Endodermal cell (in vitro differentiated cells): ENCODE measurements at regions not wholly inside any gene's neighbourhood (a gene's known extent, or its start where the extent isn't known, plus 50 kb on each side); places are given as distances from the start of the nearest gene placed in this dataset.

Experiments
- DNase-seq: peaks from one replicate; pipeline ENCODE4 v3.0.0-alpha.2; 2017
- H3K27ac ChIP-seq: 2 replicates; pipeline ENCODE4 v1.5.1; 2013; ENCODE audit warnings: mild to moderate bottlenecking, low read depth, low read length, moderate library complexity
- H3K27me3 ChIP-seq: 2 replicates; pipeline ENCODE4 v1.6.1; 2013; ENCODE audit warnings: mild to moderate bottlenecking, low read length, moderate library complexity; ENCODE audit not compliant: insufficient read depth, control insufficient read depth, poor library complexity, severe bottlenecking
- H3K36me3 ChIP-seq: 2 replicates; pipeline ENCODE4 v1.7.0; 2013; ENCODE audit warnings: mild to moderate bottlenecking, low read length, moderate library complexity; ENCODE audit not compliant: control insufficient read depth, insufficient read depth
- H3K4me1 ChIP-seq: one replicate; pipeline ENCODE4 v1.7.0; 2013; ENCODE audit warnings: low read length; ENCODE audit not compliant: control insufficient read depth, insufficient read depth
- H3K4me3 ChIP-seq: 2 replicates; pipeline ENCODE4 v1.5.1; 2013; ENCODE audit warnings: mild to moderate bottlenecking, low read length, moderate library complexity
- H3K9ac ChIP-seq: 2 replicates; pipeline ENCODE4 v1.6.1; 2013; ENCODE audit warnings: mild to moderate bottlenecking, low read length, moderate library complexity; ENCODE audit not compliant: poor library complexity, severe bottlenecking; ENCODE audit errors: extremely low read depth
- H3K9me3 ChIP-seq: 2 replicates; pipeline ENCODE4 v1.6.1; 2013; ENCODE audit warnings: mild to moderate bottlenecking, low read length, moderate library complexity; ENCODE audit not compliant: control insufficient read depth
- H3K27ac Mint-ChIP-seq: 2 replicates; pipeline ENCODE4 v1.8.0; 2020; ENCODE audit warnings: mixed read lengths
- H3K27me3 Mint-ChIP-seq: 2 replicates; pipeline ENCODE4 v1.8.0; 2021; ENCODE audit warnings: mild to moderate bottlenecking, mixed read lengths; ENCODE audit not compliant: insufficient read depth
- H3K36me3 Mint-ChIP-seq: 2 replicates; pipeline ENCODE4 v1.8.0; 2020; ENCODE audit warnings: low read depth, mixed read lengths
- H3K4me1 Mint-ChIP-seq: 2 replicates; pipeline ENCODE4 v1.8.0; 2020; ENCODE audit warnings: mixed read lengths
- H3K4me3 Mint-ChIP-seq: 2 replicates; pipeline ENCODE4 v1.8.0; 2020; ENCODE audit warnings: mild to moderate bottlenecking, moderate library complexity, mixed read lengths
- H3K9me3 Mint-ChIP-seq: 2 replicates; pipeline ENCODE4 v1.8.0; 2020; ENCODE audit warnings: mild to moderate bottlenecking, mixed read lengths
- whole genome bisulfite sequencing, 2 experiments: methylation state at CpG; one replicate each; pipeline versions ENCODE4 v1.1.5 to v1.1.7; 2013; ENCODE audit warnings: missing lambda C conversion rate in 2 of 2, mixed read lengths in 1 of 2; ENCODE audit not compliant: insufficient coverage in 1 of 2, insufficient read length in 1 of 2; 5-methylcytosine and 5-hydroxymethylcytosine counted together
- TF ChIP-seq, protein P1 (sequence below): fragments of 200-600 bp; sonication (generic); conservative IDR thresholded peaks from 2 replicates; pipeline ENCODE4 v1.5.0; 2021; ENCODE audit warnings: antibody characterized with exemption, mild to moderate bottlenecking

DNA sequence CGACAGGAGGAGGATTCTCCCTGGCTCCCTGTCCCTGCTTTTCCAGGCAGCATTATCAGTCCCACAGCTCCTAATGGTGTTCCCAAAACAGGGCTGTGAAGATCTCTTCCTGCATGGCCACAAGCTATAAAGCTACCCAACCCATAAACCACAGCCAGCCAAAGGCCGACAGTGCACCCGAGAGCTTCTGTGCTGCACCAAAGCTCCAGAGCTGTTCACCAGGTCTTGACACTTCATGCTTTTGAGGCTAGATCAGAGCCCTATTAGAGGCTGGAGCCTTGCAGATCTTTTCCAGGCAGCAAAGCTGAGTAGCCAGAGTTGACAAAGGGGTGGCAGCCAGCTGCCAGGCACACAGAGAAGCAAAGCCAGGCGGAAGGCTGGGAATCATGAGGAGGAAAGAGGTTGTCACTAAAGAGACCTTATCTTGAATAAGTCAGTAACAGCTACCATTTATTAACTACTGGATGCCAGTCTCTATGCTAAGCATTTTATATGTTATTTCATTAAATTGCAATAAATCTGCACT is 180.4 kb downstream of the KATNAL1 start:
- H3K27me3 ChIP-seq, result no peaks in the 10 kb centered on the region
- DNase-seq, result no peak
- H3K9me3 ChIP-seq, result no peaks in the 10 kb centered on the region
- WGBS, 2 experiments, result 88 to 92% methylated on average over 3 to 4 of the region's 4 CpGs
- no peak overlapping the region for H3K4me3 Mint-ChIP-seq
- no peaks in the 10 kb centered on the region for H3K36me3 ChIP-seq
- no peak overlapping the region for H3K9ac ChIP-seq
- H3K27ac ChIP-seq, result no peak overlapping the region
- H3K4me1 ChIP-seq, result no peaks in the 10 kb centered on the region
- no peak overlapping the region for H3K4me3 ChIP-seq
- TF ChIP-seq, protein P1, sequence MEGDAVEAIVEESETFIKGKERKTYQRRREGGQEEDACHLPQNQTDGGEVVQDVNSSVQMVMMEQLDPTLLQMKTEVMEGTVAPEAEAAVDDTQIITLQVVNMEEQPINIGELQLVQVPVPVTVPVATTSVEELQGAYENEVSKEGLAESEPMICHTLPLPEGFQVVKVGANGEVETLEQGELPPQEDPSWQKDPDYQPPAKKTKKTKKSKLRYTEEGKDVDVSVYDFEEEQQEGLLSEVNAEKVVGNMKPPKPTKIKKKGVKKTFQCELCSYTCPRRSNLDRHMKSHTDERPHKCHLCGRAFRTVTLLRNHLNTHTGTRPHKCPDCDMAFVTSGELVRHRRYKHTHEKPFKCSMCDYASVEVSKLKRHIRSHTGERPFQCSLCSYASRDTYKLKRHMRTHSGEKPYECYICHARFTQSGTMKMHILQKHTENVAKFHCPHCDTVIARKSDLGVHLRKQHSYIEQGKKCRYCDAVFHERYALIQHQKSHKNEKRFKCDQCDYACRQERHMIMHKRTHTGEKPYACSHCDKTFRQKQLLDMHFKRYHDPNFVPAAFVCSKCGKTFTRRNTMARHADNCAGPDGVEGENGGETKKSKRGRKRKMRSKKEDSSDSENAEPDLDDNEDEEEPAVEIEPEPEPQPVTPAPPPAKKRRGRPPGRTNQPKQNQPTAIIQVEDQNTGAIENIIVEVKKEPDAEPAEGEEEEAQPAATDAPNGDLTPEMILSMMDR, result no peak
- no peaks in the 10 kb centered on the region for H3K4me1 Mint-ChIP-seq
- no peaks in the 10 kb centered on the region for H3K27me3 Mint-ChIP-seq
- H3K27ac Mint-ChIP-seq, result no peak overlapping the region
- no peaks in the 10 kb centered on the region for H3K9me3 Mint-ChIP-seq
- no peaks in the 10 kb centered on the region for H3K36me3 Mint-ChIP-seq

DNA sequence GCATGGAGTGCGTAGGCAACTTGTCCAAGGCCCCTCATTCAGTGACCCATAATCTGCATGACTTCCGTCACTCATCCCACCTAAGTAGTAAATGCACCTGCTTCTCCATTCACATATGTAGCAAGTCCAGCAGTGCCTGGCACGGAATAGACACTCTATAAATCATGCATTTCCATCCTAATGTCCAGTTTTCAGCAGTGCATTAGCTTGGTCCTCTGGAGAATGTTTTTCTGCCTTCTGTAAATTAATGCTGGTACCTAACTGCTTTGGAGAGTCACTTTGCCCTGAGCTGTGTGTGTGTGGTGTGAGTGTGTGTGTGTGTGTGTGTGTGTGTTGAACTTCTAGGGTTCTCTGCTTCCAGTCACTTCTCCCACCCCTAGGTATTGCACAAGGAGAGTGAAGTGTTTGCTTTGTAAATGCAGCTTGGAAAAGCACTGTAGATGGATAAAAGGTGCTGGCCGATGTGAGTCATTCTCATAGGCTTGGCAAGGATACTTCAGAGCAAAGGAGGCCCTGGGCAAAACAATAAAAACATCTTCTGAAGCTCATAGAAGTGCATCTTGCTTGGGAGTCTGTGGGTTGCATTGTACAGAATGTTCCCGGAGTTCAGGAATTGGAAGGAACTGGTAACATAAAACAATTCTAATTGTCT is 181.8 kb downstream of the KATNAL1 start:
- no peaks in the 10 kb centered on the region for H3K27me3 ChIP-seq
- no peak overlapping the region for H3K4me3 ChIP-seq
- 43 to 51% methylated on average over 4 to 5 of the region's 5 CpGs for WGBS, 2 experiments
- no peak for DNase-seq
- no peaks in the 10 kb centered on the region for H3K36me3 Mint-ChIP-seq
- H3K9me3 Mint-ChIP-seq, result no peaks in the 10 kb centered on the region
- H3K9ac ChIP-seq, result no peak overlapping the region
- H3K9me3 ChIP-seq, result no peaks in the 10 kb centered on the region
- no peak overlapping the region for H3K4me3 Mint-ChIP-seq
- TF ChIP-seq, protein P1, result no peak
- H3K27me3 Mint-ChIP-seq, result no peaks in the 10 kb centered on the region
- no peak overlapping the region for H3K27ac Mint-ChIP-seq
- H3K4me1 Mint-ChIP-seq, result no peaks in the 10 kb centered on the region
- no peaks in the 10 kb centered on the region for H3K36me3 ChIP-seq
- no peaks in the 10 kb centered on the region for H3K4me1 ChIP-seq
- no peak overlapping the region for H3K27ac ChIP-seq

DNA sequence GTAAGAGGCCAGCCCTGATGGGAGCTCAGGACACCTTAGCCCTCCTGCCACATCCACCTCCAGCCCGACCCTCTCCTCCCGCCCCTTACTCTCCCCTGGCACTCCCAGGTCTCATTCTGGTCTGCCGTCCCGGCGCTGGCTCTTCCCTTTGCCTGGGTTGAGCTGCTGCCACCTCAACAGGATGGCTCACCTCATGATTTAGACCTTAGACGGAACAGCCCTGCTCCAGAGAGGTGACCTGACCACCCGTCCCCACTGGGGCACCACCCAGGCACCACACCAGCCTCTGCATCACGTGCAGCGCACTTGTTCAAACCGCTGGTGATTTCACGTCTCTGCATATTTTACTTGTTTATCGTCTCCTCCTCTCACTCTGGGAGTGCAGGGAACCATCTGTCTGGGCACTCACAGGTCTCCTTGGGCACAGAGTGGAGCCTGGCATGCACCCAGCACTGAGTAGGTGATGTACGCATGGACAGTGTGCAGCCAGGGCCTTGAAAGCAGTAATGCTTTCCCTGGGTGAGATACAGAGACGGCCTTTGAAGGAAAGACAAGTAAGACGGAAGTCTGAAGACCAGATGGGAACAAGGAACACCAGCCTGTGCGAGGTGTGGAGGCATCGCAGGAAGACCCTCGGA is 183.1 kb downstream of the KATNAL1 start:
- no peaks in the 10 kb centered on the region for H3K9me3 Mint-ChIP-seq
- no peaks in the 10 kb centered on the region for H3K27me3 Mint-ChIP-seq
- Histone ChIP-seq H3K27me3 (no peaks in the 10 kb centered on the region), H3K4me3 (no peak overlapping the region), H3K36me3 (no peaks in the 10 kb centered on the region), H3K9me3 (no peaks in the 10 kb centered on the region), H3K9ac (no peak overlapping the region), H3K27ac (no peak overlapping the region), H3K4me1 (no peaks in the 10 kb centered on the region)
- TF ChIP-seq, protein P1, result no peak
- whole genome bisulfite sequencing, 2 experiments, result 94 to 96% methylated on average over 16 to 18 of the region's 18 CpGs
- no peak overlapping the region for H3K4me3 Mint-ChIP-seq
- no peak for DNase-seq
- no peaks in the 10 kb centered on the region for H3K4me1 Mint-ChIP-seq
- H3K36me3 Mint-ChIP-seq, result no peaks in the 10 kb centered on the region
- no peak overlapping the region for H3K27ac Mint-ChIP-seq
